HFF-Myc (cell line): ENCODE measurements at regions not wholly inside any gene's neighbourhood (a gene's known extent, or its start where the extent isn't known, plus 50 kb on each side); places are given as distances from the start of the nearest gene placed in this dataset.

Experiments used
- DNase-seq: peaks from one replicate; pipeline ENCODE4 v3.0.0-alpha.2; 2011; ENCODE audit warnings: low read depth; ENCODE audit errors: extremely low read depth
- H3K4me3 ChIP-seq: replicated peaks from 2 replicates; pipeline ENCODE4 v1.5.1; 2011; ENCODE audit warnings: low read depth, mild to moderate bottlenecking, control low read depth, low read length
- CTCF ChIP-seq: IDR thresholded peaks from 2 replicates; pipeline ENCODE4 v1.5.1; 2012; ENCODE audit warnings: mild to moderate bottlenecking, low read depth, low read length, control low read depth; ENCODE audit errors: missing control alignments

- TF ChIP-seq CTCF = no peak
Measured at GRCh38 chr6:3960754-3961361, 111.7 kb downstream of the FAM50B start.

DNA sequence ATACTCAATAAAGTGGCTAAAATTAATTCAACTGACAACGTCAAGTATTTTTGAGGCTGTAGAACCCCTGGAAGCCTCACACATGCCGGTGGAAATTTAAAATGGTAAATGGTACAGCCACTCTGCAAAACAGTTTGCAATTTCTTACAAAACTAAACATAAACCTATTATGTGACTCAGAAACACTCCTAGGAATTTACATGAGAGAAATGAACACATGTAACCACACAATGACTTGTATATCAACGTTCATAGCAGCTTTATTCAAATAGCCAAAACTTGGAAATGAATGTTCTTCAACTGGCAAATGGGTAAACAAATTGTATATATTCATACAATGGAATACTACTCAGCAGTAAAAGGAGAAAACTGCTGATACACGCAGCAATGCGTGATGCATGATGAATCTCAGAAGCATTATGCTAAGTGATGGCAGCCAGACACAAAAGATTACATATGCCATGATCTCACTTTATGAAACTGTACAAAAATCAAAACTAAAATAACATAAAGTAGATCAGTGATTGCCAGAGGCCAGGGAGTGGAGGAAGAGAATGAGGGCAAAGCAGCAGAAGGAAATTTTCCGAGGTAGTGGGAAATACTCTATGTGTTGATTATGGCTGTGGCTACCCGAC lies 112.5 kb downstream of the FAM50B start:
- no peak for DNase-seq

More at GRCh38 chr6:3960754-3961361, 111.7 kb downstream of the FAM50B start:
- no peak overlapping the region for H3K4me3 ChIP-seq
- DNase-seq = no peak

DNA sequence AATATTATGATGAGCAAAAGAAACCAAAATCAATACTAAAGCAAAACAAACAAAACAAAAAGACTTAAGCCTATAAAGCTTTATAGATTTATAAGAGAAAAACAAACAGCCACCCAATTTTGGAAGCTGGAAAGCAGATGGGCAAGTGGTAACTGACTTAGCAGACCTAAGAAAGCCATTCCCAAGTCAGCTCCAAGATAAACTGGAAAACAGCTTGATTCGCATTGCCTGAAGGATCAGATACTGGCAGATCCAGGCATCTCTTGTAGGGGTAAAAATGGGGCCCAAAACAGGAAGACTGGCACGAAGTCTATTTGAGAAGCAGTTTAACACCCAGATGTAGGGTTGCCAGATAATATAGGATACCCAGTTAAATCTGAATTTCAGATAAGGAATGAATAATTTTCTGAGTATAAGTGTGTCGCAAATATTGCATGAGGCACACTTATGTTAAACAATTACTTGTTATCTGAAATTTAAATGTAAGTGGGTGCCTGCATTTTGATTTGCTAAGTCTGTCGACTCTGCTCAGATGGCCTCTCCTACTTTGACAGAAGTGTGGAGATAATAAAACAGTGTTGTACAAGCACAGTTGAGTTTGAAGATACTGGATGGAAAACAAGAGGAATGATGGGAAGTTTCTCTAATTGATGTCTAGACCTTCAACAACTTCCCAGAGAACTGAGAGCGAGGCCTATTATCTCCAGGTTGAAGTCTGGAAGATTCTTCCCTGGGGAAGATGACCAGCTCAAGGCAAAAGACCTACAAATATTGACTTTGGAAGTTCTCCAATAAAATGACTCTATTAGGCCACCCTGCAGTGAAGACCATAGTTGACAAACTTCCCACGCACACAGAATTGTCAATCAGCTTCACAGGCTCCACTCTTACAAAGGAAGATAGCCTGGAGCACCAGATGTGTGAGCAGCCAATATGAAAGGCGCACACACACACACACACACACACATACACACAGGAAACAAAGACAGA lies 113.4 kb downstream of the FAM50B start:
- no peak for TF ChIP-seq CTCF
- H3K4me3 ChIP-seq = no peak overlapping the region
- DNase-seq = no peak

More for the DNA sequence above, 112.5 kb downstream of the FAM50B start:
- no peak for TF ChIP-seq CTCF
- H3K4me3 ChIP-seq = no peak overlapping the region

DNA sequence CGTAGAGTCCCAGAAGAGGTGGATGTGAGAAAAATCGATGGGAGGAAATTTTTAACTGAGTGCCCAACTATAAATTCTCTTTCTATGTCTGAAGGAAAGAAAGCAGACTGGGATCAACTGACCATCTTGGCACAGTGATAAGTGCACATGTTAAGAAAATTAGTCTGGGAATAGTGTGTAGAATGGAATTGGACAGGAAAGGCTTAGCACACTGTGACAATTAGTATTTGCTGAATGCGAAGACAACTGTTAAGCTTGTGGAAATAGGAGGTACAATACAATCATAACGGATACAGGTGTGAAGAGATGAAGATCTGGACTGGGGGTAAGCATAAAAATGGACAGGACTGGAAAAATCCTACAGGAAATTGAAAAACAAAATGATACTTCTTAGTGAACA lies 114.3 kb downstream of the FAM50B start:
- no peak for TF ChIP-seq CTCF
- H3K4me3 ChIP-seq = no peak overlapping the region
- DNase-seq = no peak

- H3K4me3 ChIP-seq = no peak overlapping the region
- no peak for TF ChIP-seq CTCF
- no peak for DNase-seq
Measured at GRCh38 chr6:3965071-3965718, 113.7 kb downstream of the FAM217A start.

GRCh38 chr6:3966426-3966825 lies 112.5 kb downstream of the FAM217A start:
- TF ChIP-seq CTCF = no peak
- no peak for DNase-seq
- no peak overlapping the region for H3K4me3 ChIP-seq
